Effector memory CD8-positive, alpha-beta T cell (primary cell): ENCODE measurements at regions not wholly inside any gene's neighbourhood (a gene's known extent, or its start where the extent isn't known, plus 50 kb on each side); places are given as distances from the start of the nearest gene placed in this dataset.
"Not testable (repeated sequence)": the region's sequence is repeated elsewhere in the genome, so short reads cannot be mapped to it uniquely, and the experiment has no call there.

ENCODE experiments used
- ATAC-seq: fragments of 150-1000 bp; cut with Tn5 transposase; replicated peaks from 2 replicates; pipeline ENCODE4 v1.10.0; 2021; ENCODE audit warnings: mild to moderate bottlenecking, moderate library complexity
- DNase-seq, 3 experiments: peaks; one replicate each; pipeline ENCODE4 v3.0.0; 2021
- H3K27ac Mint-ChIP-seq, 2 donors: one replicate each; pipeline ENCODE4 v1.8.0; 2022; ENCODE audit warnings: mild to moderate bottlenecking in 2 of 2, mixed read lengths in 2 of 2, moderate library complexity in 2 of 2
- H3K27me3 Mint-ChIP-seq, 2 donors: one replicate each; pipeline ENCODE4 v1.8.0; 2022; ENCODE audit warnings: mixed read lengths in 2 of 2
- H3K36me3 Mint-ChIP-seq: one replicate; pipeline ENCODE4 v1.8.0; 2022; ENCODE audit warnings: mild to moderate bottlenecking, moderate library complexity, mixed read lengths; ENCODE audit not compliant: insufficient read depth
- H3K4me1 Mint-ChIP-seq, 2 donors: one replicate each; pipeline ENCODE4 v1.8.0; 2022; ENCODE audit warnings: low read depth in 2 of 2, mixed read lengths in 2 of 2
- H3K4me3 Mint-ChIP-seq, 2 donors: one replicate each; pipeline ENCODE4 v1.8.0; 2022; ENCODE audit warnings: mild to moderate bottlenecking in 2 of 2, mixed read lengths in 2 of 2, moderate library complexity in 2 of 2
- H3K9me3 Mint-ChIP-seq, 2 donors: one replicate each; pipeline ENCODE4 v1.8.0; 2022; ENCODE audit warnings: mixed read lengths in 2 of 2

GRCh38 chr14:43001731-43002130, 1395.1 kb downstream of the LRFN5 start:
- H3K4me3 Mint-ChIP-seq: no peak overlapping the region
- no peaks in the 10 kb centered on the region for H3K4me1 Mint-ChIP-seq
- no peaks in the 10 kb centered on the region for H3K27me3 Mint-ChIP-seq
- H3K27ac Mint-ChIP-seq: no peak overlapping the region
- ATAC-seq: no peak
- no peak for DNase-seq
- H3K36me3 Mint-ChIP-seq: no peaks in the 10 kb centered on the region
- H3K9me3 Mint-ChIP-seq: peaks cover 11 to 12% of the 10 kb centered on the region in 2 donors

GRCh38 chr14:42994051-42994736, 1387.5 kb downstream of the LRFN5 start:
- no peak overlapping the region for H3K27ac Mint-ChIP-seq
- peaks cover 0 to 1% of the 10 kb centered on the region in 2 donors for H3K9me3 Mint-ChIP-seq
- ATAC-seq (no peak), DNase-seq (no peak)
- no peaks in the 10 kb centered on the region for H3K36me3 Mint-ChIP-seq
- no peaks in the 10 kb centered on the region for H3K27me3 Mint-ChIP-seq
- no peaks in the 10 kb centered on the region for H3K4me1 Mint-ChIP-seq
- H3K4me3 Mint-ChIP-seq: no peak overlapping the region

- ATAC-seq (no peak), DNase-seq (no peak)
- Mint-ChIP-seq H3K27me3 (no peaks in the 10 kb centered on the region), H3K36me3 (no peaks in the 10 kb centered on the region), H3K4me1 (no peaks in the 10 kb centered on the region), H3K27ac (no peak overlapping the region), H3K4me3 (no peak overlapping the region), H3K9me3 (peaks cover 0 to 1% of the 10 kb centered on the region in 2 donors)
These were observed 1386.3 kb downstream of the LRFN5 start for GRCh38 chr14:42992930-42993329.

GRCh38 chr14:42980419-42980818, 1373.7 kb downstream of the LRFN5 start:
- no peak for DNase-seq
- no peak overlapping the region for H3K4me3 Mint-ChIP-seq
- H3K4me1 Mint-ChIP-seq: no peaks in the 10 kb centered on the region
- H3K27ac Mint-ChIP-seq: no peak overlapping the region
- ATAC-seq: no peak
- peaks cover 5 to 16% of the 10 kb centered on the region in 2 donors for H3K9me3 Mint-ChIP-seq
- no peaks in the 10 kb centered on the region for H3K36me3 Mint-ChIP-seq
- H3K27me3 Mint-ChIP-seq: no peaks in the 10 kb centered on the region

GRCh38 chr14:42973171-42973570, 1366.5 kb downstream of the LRFN5 start:
- not testable (repeated sequence) for H3K27me3 Mint-ChIP-seq, H3K4me3 Mint-ChIP-seq, H3K4me1 Mint-ChIP-seq, DNase-seq, H3K36me3 Mint-ChIP-seq, H3K27ac Mint-ChIP-seq, ATAC-seq
- H3K9me3 Mint-ChIP-seq: peaks cover 3 to 16% of the 10 kb centered on the region in 2 donors

GRCh38 chr14:42965512-42965911, 1358.8 kb downstream of the LRFN5 start:
- DNase-seq (no peak), ATAC-seq (no peak)
- H3K27me3 Mint-ChIP-seq: no peaks in the 10 kb centered on the region
- no peaks in the 10 kb centered on the region for H3K36me3 Mint-ChIP-seq
- H3K9me3 Mint-ChIP-seq: peaks cover 4 to 5% of the 10 kb centered on the region in 2 donors
- H3K4me3 Mint-ChIP-seq: no peak overlapping the region
- H3K4me1 Mint-ChIP-seq: no peaks in the 10 kb centered on the region
- H3K27ac Mint-ChIP-seq: no peak overlapping the region

GRCh38 chr14:42961509-42961908, 1354.8 kb downstream of the LRFN5 start:
- no peak overlapping the region for H3K4me3 Mint-ChIP-seq
- H3K36me3 Mint-ChIP-seq: no peaks in the 10 kb centered on the region
- no peak overlapping the region for H3K27ac Mint-ChIP-seq
- no peaks in the 10 kb centered on the region for H3K4me1 Mint-ChIP-seq
- DNase-seq (no peak), ATAC-seq (no peak)
- no peaks in the 10 kb centered on the region for H3K27me3 Mint-ChIP-seq
- H3K9me3 Mint-ChIP-seq: peaks cover 0 to 4% of the 10 kb centered on the region in 2 donors

GRCh38 chr14:42950363-42950762, 1343.7 kb downstream of the LRFN5 start:
- Mint-ChIP-seq H3K4me1 (no peaks in the 10 kb centered on the region), H3K36me3 (no peaks in the 10 kb centered on the region), H3K27ac (no peak overlapping the region), H3K9me3 (peaks cover 8 to 20% of the 10 kb centered on the region in 2 donors), H3K4me3 (no peak overlapping the region), H3K27me3 (no peaks in the 10 kb centered on the region)
- DNase-seq (no peak), ATAC-seq (no peak)

GRCh38 chr14:42947991-42948390, 1341.3 kb downstream of the LRFN5 start:
- DNase-seq: no peak
- H3K27ac Mint-ChIP-seq: no peak overlapping the region
- H3K4me1 Mint-ChIP-seq: no peaks in the 10 kb centered on the region
- H3K9me3 Mint-ChIP-seq: peaks cover 10 to 26% of the 10 kb centered on the region in 2 donors
- no peaks in the 10 kb centered on the region for H3K36me3 Mint-ChIP-seq
- no peak for ATAC-seq
- no peaks in the 10 kb centered on the region for H3K27me3 Mint-ChIP-seq
- no peak overlapping the region for H3K4me3 Mint-ChIP-seq

- no peaks in the 10 kb centered on the region for H3K27me3 Mint-ChIP-seq
- DNase-seq: no peak
- peaks cover 2 to 8% of the 10 kb centered on the region in 2 donors for H3K9me3 Mint-ChIP-seq
- no peak overlapping the region for H3K27ac Mint-ChIP-seq
- H3K4me1 Mint-ChIP-seq: no peaks in the 10 kb centered on the region
- no peak overlapping the region for H3K4me3 Mint-ChIP-seq
- H3K36me3 Mint-ChIP-seq: no peaks in the 10 kb centered on the region
- ATAC-seq: no peak
These were observed 1337.6 kb downstream of the LRFN5 start for GRCh38 chr14:42944284-42944683.

- H3K27ac Mint-ChIP-seq: no peak overlapping the region
- no peaks in the 10 kb centered on the region for H3K4me1 Mint-ChIP-seq
- ATAC-seq (no peak), DNase-seq (no peak)
- H3K4me3 Mint-ChIP-seq: no peak overlapping the region
- H3K27me3 Mint-ChIP-seq: no peaks in the 10 kb centered on the region
- H3K36me3 Mint-ChIP-seq: no peaks in the 10 kb centered on the region
- H3K9me3 Mint-ChIP-seq: peaks cover 15 to 22% of the 10 kb centered on the region in 2 donors
These were observed 1324.6 kb downstream of the LRFN5 start for GRCh38 chr14:42931308-42931707.

- ATAC-seq (no peak), DNase-seq (no peak)
- H3K27ac Mint-ChIP-seq: no peak overlapping the region
- no peaks in the 10 kb centered on the region for H3K27me3 Mint-ChIP-seq
- no peaks in the 10 kb centered on the region for H3K36me3 Mint-ChIP-seq
- H3K4me1 Mint-ChIP-seq: no peaks in the 10 kb centered on the region
- peaks cover 21 to 34% of the 10 kb centered on the region in 2 donors for H3K9me3 Mint-ChIP-seq
- no peak overlapping the region for H3K4me3 Mint-ChIP-seq
These were observed 1323.3 kb downstream of the LRFN5 start for GRCh38 chr14:42929806-42930480.

- no peaks in the 10 kb centered on the region for H3K27me3 Mint-ChIP-seq
- H3K4me1 Mint-ChIP-seq: no peaks in the 10 kb centered on the region
- no peak for ATAC-seq
These were observed 1320.6 kb downstream of the LRFN5 start for GRCh38 chr14:42927313-42927712.

GRCh38 chr14:42921901-42922300, 1315.2 kb downstream of the LRFN5 start:
- no peaks in the 10 kb centered on the region for H3K36me3 Mint-ChIP-seq

More at GRCh38 chr14:42927313-42927712, 1320.6 kb downstream of the LRFN5 start:
- DNase-seq: no peak
- H3K36me3 Mint-ChIP-seq: no peaks in the 10 kb centered on the region
- no peak overlapping the region for H3K4me3 Mint-ChIP-seq
- no peak overlapping the region for H3K27ac Mint-ChIP-seq
- peaks cover 21 to 34% of the 10 kb centered on the region in 2 donors for H3K9me3 Mint-ChIP-seq

More at GRCh38 chr14:42921901-42922300, 1315.2 kb downstream of the LRFN5 start:
- DNase-seq (no peak), ATAC-seq (no peak)
- Mint-ChIP-seq H3K27ac (no peak overlapping the region), H3K4me3 (no peak overlapping the region), H3K9me3 (peaks cover 11 to 20% of the 10 kb centered on the region in 2 donors), H3K27me3 (no peaks in the 10 kb centered on the region), H3K4me1 (no peaks in the 10 kb centered on the region)
